ENCODE measurements at regions not wholly inside any gene's neighbourhood (a gene's known extent, or its start where the extent isn't known, plus 50 kb on each side); places are given as distances from the start of the nearest gene placed in this dataset.

GRCh38 chr5:29697278-29697677, 1496.2 kb upstream of the CDH6 start:
- H2BK15ac ChIP-seq (ENCODE audit: low read depth, low read length): no peak overlapping the region
- H3K14ac ChIP-seq (ENCODE audit: insufficient read depth, low read length): no peak overlapping the region
- H2BK5ac ChIP-seq (ENCODE audit: insufficient read length, low read length): no peak overlapping the region
- H3K4me1 Mint-ChIP-seq: no peaks in the 10 kb centered on the region
- H4K20me1 ChIP-seq (ENCODE audit: control insufficient read depth, insufficient read depth, insufficient read length): no peaks in the 10 kb centered on the region
- H3K9me3 Mint-ChIP-seq: no peaks in the 10 kb centered on the region
- H4K8ac ChIP-seq (replicated peaks; ENCODE audit: insufficient read length, low read depth, low read length): no peak overlapping the region
- no peaks in the 10 kb centered on the region for H3K27me3 ChIP-seq (ENCODE audit: insufficient read depth, low read length)
- H3K23ac ChIP-seq (ENCODE audit: insufficient read length, low read depth, low read length): no peak overlapping the region
- no peaks in the 10 kb centered on the region for H3K79me2 ChIP-seq (ENCODE audit: insufficient read depth, low read length)
- no peaks in the 10 kb centered on the region for H3K36me3 Mint-ChIP-seq (ENCODE audit: insufficient read depth in 1 of 3, low read depth in 3 of 3)
- H3K4me2 ChIP-seq (ENCODE audit: insufficient read depth, insufficient read length, low read length): no peak overlapping the region
- no peak for TF ChIP-seq CTCF (conservative IDR thresholded peaks at IDR 0.05)
- H2BK20ac ChIP-seq (ENCODE audit: low read depth, low read length, poor library complexity, severe bottlenecking): no peak overlapping the region
- H3K18ac ChIP-seq (ENCODE audit: insufficient read length, low read depth, low read length): no peak overlapping the region
- H4K5ac ChIP-seq (ENCODE audit: insufficient read length, low read depth, low read length): no peak overlapping the region
- H3K4me3 Mint-ChIP-seq: no peak overlapping the region
- no peak overlapping the region for H2AFZ ChIP-seq (ENCODE audit: low read length)
- no peak overlapping the region for H3K56ac ChIP-seq (ENCODE audit: insufficient read length, low read depth, low read length)
- no CpG with 5 or more reads among the region's 2 CpGs for WGBS (ENCODE audit: extremely low coverage, insufficient read length, low lambda C conversion rate)
- no peak overlapping the region for H4K91ac ChIP-seq (ENCODE audit: insufficient read length, low read depth, low read length)
- no peak overlapping the region for H3K4ac ChIP-seq (ENCODE audit: low read depth, low read length)
- H3K9me3 ChIP-seq (ENCODE audit: control insufficient read depth, low read depth, low read length): no peaks in the 10 kb centered on the region
- DNase-seq: no peak
- H3K23me2 ChIP-seq (ENCODE audit: insufficient read length, low read depth, low read length, poor library complexity, severe bottlenecking): no peaks in the 10 kb centered on the region
- no peak overlapping the region for H2BK12ac ChIP-seq (ENCODE audit: insufficient read length, low read depth, low read length)
- no peak overlapping the region for H3T11ph ChIP-seq (ENCODE audit: low read length)
- H3K79me1 ChIP-seq (ENCODE audit: insufficient read depth, low read depth, low read length, poor library complexity, severe bottlenecking): no peaks in the 10 kb centered on the region
- no peaks in the 10 kb centered on the region for H3K27me3 Mint-ChIP-seq (ENCODE audit: low read depth)
- H3K27ac ChIP-seq (ENCODE audit: insufficient read length, low read depth, low read length): no peak overlapping the region
- H3K9ac ChIP-seq (ENCODE audit: extremely low read depth, insufficient read length, low read length): no peak overlapping the region
- no peak overlapping the region for H3K27ac Mint-ChIP-seq
- no peak overlapping the region for H2AK5ac ChIP-seq (ENCODE audit: insufficient read length, low read length)
- H3K4me1 ChIP-seq (ENCODE audit: insufficient read depth, low read length): no peaks in the 10 kb centered on the region
- no peak overlapping the region for H2BK120ac ChIP-seq (ENCODE audit: low read depth, low read length, poor library complexity, severe bottlenecking)

Measured in H9 (cell line).